ENCODE measurements at regions not wholly inside any gene's neighbourhood (a gene's known extent, or its start where the extent isn't known, plus 50 kb on each side); places are given as distances from the start of the nearest gene placed in this dataset.

DNA sequence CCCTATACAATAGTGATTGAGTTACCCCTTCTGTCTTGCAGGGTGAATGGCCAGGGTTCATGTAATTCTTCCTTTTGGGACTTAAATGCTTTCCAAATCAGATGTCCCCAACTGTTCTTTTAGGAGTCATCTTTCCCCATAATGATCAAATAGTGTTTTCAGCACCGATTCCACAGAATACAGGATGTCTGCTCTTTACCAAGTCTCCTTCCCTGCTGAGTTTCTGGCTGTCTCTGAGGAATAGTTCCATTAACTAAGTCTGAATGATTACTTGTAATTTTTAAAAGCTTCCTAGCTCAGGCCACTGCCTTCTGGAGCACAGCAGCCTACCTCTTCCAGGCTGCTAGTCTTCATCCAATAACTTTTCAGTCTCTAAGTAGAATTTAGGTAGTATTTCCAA, 630.7 kb upstream of the ZNF608 start:
- no peaks in the 10 kb centered on the region for H4K20me1 ChIP-seq (ENCODE audit: insufficient read depth, low read length)
- 0% methylated on average over 1 of the region's 1 CpG for WGBS (ENCODE audit: low lambda C conversion rate)
- ChIA-PET CTCF (ENCODE audit: low intra/inter-chr PET ratio, low total read pairs) (no interaction called here), POLR2A (no interaction called here)
- no peak overlapping the region for H2AFZ ChIP-seq (ENCODE audit: low read length)
- H3K9ac ChIP-seq (ENCODE audit: insufficient read depth, low read depth, low read length): no peak overlapping the region
- H3K79me2 ChIP-seq (ENCODE audit: insufficient read depth, low read length): no peaks in the 10 kb centered on the region
- in situ Hi-C loops (cut with HindIII; ENCODE audit: extremely low pct_ligation_motif_present, low pct_unique_long_range_greater_than_20kb): no loop called here
- no TSS peak for BruUV-seq (replicated peaks)
- intact Hi-C loops (cut with micrococcal nuclease; ENCODE audit: unreplicated experiment): no loop called here
- TF ChIP-seq, protein P1, sequence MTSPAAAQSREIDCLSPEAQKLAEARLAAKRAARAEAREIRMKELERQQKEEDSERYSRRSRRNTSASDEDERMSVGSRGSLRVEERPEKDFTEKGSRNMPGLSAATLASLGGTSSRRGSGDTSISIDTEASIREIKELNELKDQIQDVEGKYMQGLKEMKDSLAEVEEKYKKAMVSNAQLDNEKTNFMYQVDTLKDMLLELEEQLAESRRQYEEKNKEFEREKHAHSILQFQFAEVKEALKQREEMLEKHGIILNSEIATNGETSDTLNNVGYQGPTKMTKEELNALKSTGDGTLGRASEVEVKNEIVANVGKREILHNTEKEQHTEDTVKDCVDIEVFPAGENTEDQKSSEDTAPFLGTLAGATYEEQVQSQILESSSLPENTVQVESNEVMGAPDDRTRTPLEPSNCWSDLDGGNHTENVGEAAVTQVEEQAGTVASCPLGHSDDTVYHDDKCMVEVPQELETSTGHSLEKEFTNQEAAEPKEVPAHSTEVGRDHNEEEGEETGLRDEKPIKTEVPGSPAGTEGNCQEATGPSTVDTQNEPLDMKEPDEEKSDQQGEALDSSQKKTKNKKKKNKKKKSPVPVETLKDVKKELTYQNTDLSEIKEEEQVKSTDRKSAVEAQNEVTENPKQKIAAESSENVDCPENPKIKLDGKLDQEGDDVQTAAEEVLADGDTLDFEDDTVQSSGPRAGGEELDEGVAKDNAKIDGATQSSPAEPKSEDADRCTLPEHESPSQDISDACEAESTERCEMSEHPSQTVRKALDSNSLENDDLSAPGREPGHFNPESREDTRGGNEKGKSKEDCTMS (CRISPR knock-in tag; conservative IDR thresholded peaks at IDR 0.05): no peak
- H3K27me3 ChIP-seq (ENCODE audit: control insufficient read depth in 1 of 2, insufficient read depth in 2 of 2, low read length in 2 of 2): no peaks in the 10 kb centered on the region
- no peak overlapping the region for H3K27ac ChIP-seq (ENCODE audit: extremely low read length, insufficient read depth, low read length)
- no peak overlapping the region for H3K4me2 ChIP-seq (ENCODE audit: low read depth, low read length)
- ATAC-seq: no peak
- H3K36me3 ChIP-seq (replicated peaks in 1 of 2; ENCODE audit: control insufficient read depth in 1 of 2, insufficient read depth in 2 of 2, low read length in 2 of 2): no peaks in the 10 kb centered on the region
- no peaks in the 10 kb centered on the region; the same call in 1 of the 2 replicates for H3K9me3 ChIP-seq (ENCODE audit: low read length)
- no peak for FAIRE-seq
- DNase-seq (ENCODE audit: low spot score): no peak
- H3K4me3 ChIP-seq (replicated peaks in 1 of 3; ENCODE audit: insufficient read depth in 1 of 3, low read depth in 2 of 3, low read length in 3 of 3): no peak overlapping the region
- no peaks in the 10 kb centered on the region for H3K4me1 ChIP-seq (ENCODE audit: insufficient read depth, low read length)

DNA sequence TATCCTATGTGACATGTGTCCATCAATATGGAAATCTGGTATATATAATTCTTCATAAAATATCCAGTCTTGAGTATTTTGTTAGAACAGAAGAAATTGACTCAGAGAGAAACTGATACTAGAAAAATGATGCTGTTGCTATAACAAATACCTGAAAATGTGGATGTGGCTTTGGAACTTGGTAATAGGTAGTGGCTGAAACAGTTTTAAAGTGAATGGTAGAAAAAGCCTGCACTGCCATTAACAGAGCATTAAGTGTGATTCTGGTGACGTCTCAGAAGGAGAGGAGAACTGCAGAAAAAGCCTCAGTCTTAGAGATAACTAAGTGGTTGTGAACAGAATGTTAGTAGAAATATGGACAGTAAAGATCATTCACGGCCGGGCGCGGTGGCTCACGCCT, 634.9 kb upstream of the ZNF608 start:
- POLR2A ChIA-PET: no interaction called here
- H3K9ac ChIP-seq (ENCODE audit: insufficient read depth, low read depth, low read length): no peak overlapping the region
- H4K20me1 ChIP-seq (ENCODE audit: insufficient read depth, low read length): no peaks in the 10 kb centered on the region
- no peaks in the 10 kb centered on the region for H3K27me3 ChIP-seq (ENCODE audit: control insufficient read depth in 1 of 2, insufficient read depth in 2 of 2, low read length in 2 of 2)
- DNase-seq (ENCODE audit: low spot score) (no peak), FAIRE-seq (no peak), ATAC-seq (no peak)
- H3K9me3 ChIP-seq (ENCODE audit: low read length): peaks cover 5% of the 10 kb centered on the region
- H3K4me1 ChIP-seq (ENCODE audit: insufficient read depth, low read length): no peaks in the 10 kb centered on the region
- no peak overlapping the region for H3K4me2 ChIP-seq (ENCODE audit: low read depth, low read length)
- in situ Hi-C loops (cut with HindIII; ENCODE audit: extremely low pct_ligation_motif_present, low pct_unique_long_range_greater_than_20kb): no loop called here
- no peak overlapping the region for H3K27ac ChIP-seq (ENCODE audit: extremely low read length, insufficient read depth, low read length)
- H2AFZ ChIP-seq (ENCODE audit: low read length): no peak overlapping the region
- CTCF ChIA-PET (ENCODE audit: low intra/inter-chr PET ratio, low total read pairs): no interaction called here
- H3K4me3 ChIP-seq (replicated peaks in 1 of 3; ENCODE audit: insufficient read depth in 1 of 3, low read depth in 2 of 3, low read length in 3 of 3): no peak overlapping the region
- 61% methylated on average over 5 of the region's 6 CpGs for WGBS (ENCODE audit: low lambda C conversion rate)
- no peak for TF ChIP-seq ERF (CRISPR knock-in tag; IDR thresholded peaks at IDR 0.05)
- TF ChIP-seq ZFAT (CRISPR knock-in tag; conservative IDR thresholded peaks at IDR 0.05): no peak
- TF ChIP-seq ZNF614 (CRISPR knock-in tag; IDR thresholded peaks at IDR 0.05; ENCODE audit: borderline replicate concordance): no peak
- TF ChIP-seq MEIS1 (CRISPR knock-in tag; IDR thresholded peaks at IDR 0.05; ENCODE audit: borderline replicate concordance): no peak
- TF ChIP-seq SP140L (CRISPR knock-in tag; IDR thresholded peaks at IDR 0.05; ENCODE audit: borderline replicate concordance): no peak
- TF ChIP-seq, protein P2, sequence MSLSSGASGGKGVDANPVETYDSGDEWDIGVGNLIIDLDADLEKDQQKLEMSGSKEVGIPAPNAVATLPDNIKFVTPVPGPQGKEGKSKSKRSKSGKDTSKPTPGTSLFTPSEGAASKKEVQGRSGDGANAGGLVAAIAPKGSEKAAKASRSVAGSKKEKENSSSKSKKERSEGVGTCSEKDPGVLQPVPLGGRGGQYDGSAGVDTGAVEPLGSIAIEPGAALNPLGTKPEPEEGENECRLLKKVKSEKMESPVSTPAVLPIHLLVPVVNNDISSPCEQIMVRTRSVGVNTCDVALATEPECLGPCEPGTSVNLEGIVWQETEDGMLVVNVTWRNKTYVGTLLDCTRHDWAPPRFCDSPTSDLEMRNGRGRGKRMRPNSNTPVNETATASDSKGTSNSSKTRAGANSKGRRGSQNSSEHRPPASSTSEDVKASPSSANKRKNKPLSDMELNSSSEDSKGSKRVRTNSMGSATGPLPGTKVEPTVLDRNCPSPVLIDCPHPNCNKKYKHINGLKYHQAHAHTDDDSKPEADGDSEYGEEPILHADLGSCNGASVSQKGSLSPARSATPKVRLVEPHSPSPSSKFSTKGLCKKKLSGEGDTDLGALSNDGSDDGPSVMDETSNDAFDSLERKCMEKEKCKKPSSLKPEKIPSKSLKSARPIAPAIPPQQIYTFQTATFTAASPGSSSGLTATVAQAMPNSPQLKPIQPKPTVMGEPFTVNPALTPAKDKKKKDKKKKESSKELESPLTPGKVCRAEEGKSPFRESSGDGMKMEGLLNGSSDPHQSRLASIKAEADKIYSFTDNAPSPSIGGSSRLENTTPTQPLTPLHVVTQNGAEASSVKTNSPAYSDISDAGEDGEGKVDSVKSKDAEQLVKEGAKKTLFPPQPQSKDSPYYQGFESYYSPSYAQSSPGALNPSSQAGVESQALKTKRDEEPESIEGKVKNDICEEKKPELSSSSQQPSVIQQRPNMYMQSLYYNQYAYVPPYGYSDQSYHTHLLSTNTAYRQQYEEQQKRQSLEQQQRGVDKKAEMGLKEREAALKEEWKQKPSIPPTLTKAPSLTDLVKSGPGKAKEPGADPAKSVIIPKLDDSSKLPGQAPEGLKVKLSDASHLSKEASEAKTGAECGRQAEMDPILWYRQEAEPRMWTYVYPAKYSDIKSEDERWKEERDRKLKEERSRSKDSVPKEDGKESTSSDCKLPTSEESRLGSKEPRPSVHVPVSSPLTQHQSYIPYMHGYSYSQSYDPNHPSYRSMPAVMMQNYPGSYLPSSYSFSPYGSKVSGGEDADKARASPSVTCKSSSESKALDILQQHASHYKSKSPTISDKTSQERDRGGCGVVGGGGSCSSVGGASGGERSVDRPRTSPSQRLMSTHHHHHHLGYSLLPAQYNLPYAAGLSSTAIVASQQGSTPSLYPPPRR (CRISPR knock-in tag; IDR thresholded peaks at IDR 0.05; ENCODE audit: borderline replicate concordance): no peak
- H3K79me2 ChIP-seq (ENCODE audit: insufficient read depth, low read length): no peaks in the 10 kb centered on the region
- no peaks in the 10 kb centered on the region for H3K36me3 ChIP-seq (replicated peaks in 1 of 2; ENCODE audit: control insufficient read depth in 1 of 2, insufficient read depth in 2 of 2, low read length in 2 of 2)
- BruUV-seq (replicated peaks): no TSS peak
- intact Hi-C loops (cut with micrococcal nuclease; ENCODE audit: unreplicated experiment): no loop called here

All from HepG2 (cell line).